Memory B cell (primary cell): ENCODE measurements at regions not wholly inside any gene's neighbourhood (a gene's known extent, or its start where the extent isn't known, plus 50 kb on each side); places are given as distances from the start of the nearest gene placed in this dataset.

Source experiments
- ATAC-seq: fragments of 150-1000 bp; cut with Tn5 transposase; 2 replicates; pipeline ENCODE4 v1.10.0; 2021; ENCODE audit warnings: low read depth, mild to moderate bottlenecking, moderate library complexity
- DNase-seq, 2 donors: peaks; one replicate each; pipeline ENCODE4 v3.0.0; 2022; ENCODE audit warnings: low spot score in 2 of 2
- H3K27ac Mint-ChIP-seq: one replicate; pipeline ENCODE4 v1.8.0; 2022; ENCODE audit warnings: mild to moderate bottlenecking, moderate library complexity, mixed read lengths
- H3K27me3 Mint-ChIP-seq: one replicate; pipeline ENCODE4 v1.8.0; 2022; ENCODE audit warnings: mixed read lengths
- H3K36me3 Mint-ChIP-seq: one replicate; pipeline ENCODE4 v1.8.0; 2022; ENCODE audit warnings: mild to moderate bottlenecking, mixed read lengths
- H3K4me1 Mint-ChIP-seq: one replicate; pipeline ENCODE4 v1.8.0; 2022; ENCODE audit warnings: mixed read lengths
- H3K4me3 Mint-ChIP-seq: one replicate; pipeline ENCODE4 v1.8.0; 2022; ENCODE audit warnings: mild to moderate bottlenecking, moderate library complexity, mixed read lengths
- H3K9me3 Mint-ChIP-seq: one replicate; pipeline ENCODE4 v1.8.0; 2022; ENCODE audit warnings: mixed read lengths

GRCh38 chr5:82356808-82357671 lies 78.9 kb upstream of the RPS23 start:
- Mint-ChIP-seq H3K4me3 (no peak overlapping the region), H3K36me3 (no peaks in the 10 kb centered on the region), H3K4me1 (peaks cover 3% of the 10 kb centered on the region), H3K27ac (no peak overlapping the region), H3K27me3 (no peaks in the 10 kb centered on the region), H3K9me3 (no peaks in the 10 kb centered on the region)
- no peak for ATAC-seq
- DNase-seq = no peak

DNA sequence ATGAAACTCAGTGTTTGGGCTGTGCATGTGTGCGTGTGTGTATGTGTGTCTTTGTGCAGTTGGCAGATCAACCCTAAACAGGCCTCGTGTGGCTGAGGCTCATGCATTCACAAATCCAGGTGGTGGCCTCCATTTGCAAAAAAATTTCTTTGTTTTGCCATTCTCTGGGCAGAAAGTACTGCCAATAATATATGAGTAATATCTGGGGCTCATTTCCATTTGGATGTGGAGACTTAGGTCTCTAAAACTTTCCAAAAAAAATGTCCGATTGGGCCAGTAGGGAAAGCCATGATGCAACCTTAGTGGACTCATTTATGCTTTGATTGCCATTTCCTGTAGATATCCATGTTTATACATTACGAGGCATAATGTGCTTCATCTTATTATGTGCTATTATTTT lies 77.9 kb upstream of the RPS23 start:
- ATAC-seq = no peak
- H3K27ac Mint-ChIP-seq = no peak overlapping the region

DNA sequence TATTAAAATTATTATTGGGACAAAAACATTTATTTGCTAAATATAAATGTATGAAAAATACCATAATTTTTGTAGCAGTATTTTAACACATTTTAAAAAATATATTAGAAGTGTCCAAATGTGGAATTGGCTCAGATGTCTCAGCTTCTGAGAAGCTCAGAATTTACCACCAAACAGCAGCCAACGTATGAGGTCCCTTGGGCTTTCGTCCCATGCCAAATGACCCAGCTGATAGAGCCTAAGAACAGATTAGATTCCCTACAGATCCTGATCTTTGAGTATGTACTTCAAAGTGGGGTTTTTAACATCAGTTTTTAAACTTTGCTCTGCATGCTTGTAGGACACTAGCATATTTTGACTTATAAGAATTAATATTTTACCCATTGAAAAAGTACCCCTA lies 77.3 kb upstream of the RPS23 start:
- H3K4me1 Mint-ChIP-seq = peaks cover 6% of the 10 kb centered on the region
- no peak for DNase-seq
- no peak overlapping the region for H3K4me3 Mint-ChIP-seq
- no peak overlapping the region for H3K27ac Mint-ChIP-seq
- no peaks in the 10 kb centered on the region for H3K9me3 Mint-ChIP-seq
- H3K27me3 Mint-ChIP-seq = no peaks in the 10 kb centered on the region
- H3K36me3 Mint-ChIP-seq = no peaks in the 10 kb centered on the region
- ATAC-seq = no peak

More for the DNA sequence above, 77.9 kb upstream of the RPS23 start:
- no peak for DNase-seq
- Mint-ChIP-seq H3K36me3 (no peaks in the 10 kb centered on the region), H3K4me1 (peaks cover 6% of the 10 kb centered on the region), H3K9me3 (no peaks in the 10 kb centered on the region), H3K27me3 (no peaks in the 10 kb centered on the region), H3K4me3 (no peak overlapping the region)

- no peak overlapping the region for H3K27ac Mint-ChIP-seq
- no peak for DNase-seq
- no peaks in the 10 kb centered on the region for H3K9me3 Mint-ChIP-seq
- H3K4me3 Mint-ChIP-seq = no peak overlapping the region
- peaks cover 6% of the 10 kb centered on the region for H3K4me1 Mint-ChIP-seq
- no peaks in the 10 kb centered on the region for H3K36me3 Mint-ChIP-seq
- no peaks in the 10 kb centered on the region for H3K27me3 Mint-ChIP-seq
- ATAC-seq = no peak
These were observed 76.9 kb upstream of the RPS23 start for GRCh38 chr5:82355053-82355452.

- H3K27ac Mint-ChIP-seq = no peak overlapping the region
- H3K27me3 Mint-ChIP-seq = no peaks in the 10 kb centered on the region
- H3K9me3 Mint-ChIP-seq = no peaks in the 10 kb centered on the region
- ATAC-seq = no peak
- no peak for DNase-seq
- H3K4me1 Mint-ChIP-seq = peaks cover 6% of the 10 kb centered on the region
- H3K36me3 Mint-ChIP-seq = no peaks in the 10 kb centered on the region
- H3K4me3 Mint-ChIP-seq = no peak overlapping the region
These were observed 76.4 kb upstream of the RPS23 start for GRCh38 chr5:82354543-82354942.

- no peak overlapping the region for H3K27ac Mint-ChIP-seq
- no peaks in the 10 kb centered on the region for H3K27me3 Mint-ChIP-seq
- no peaks in the 10 kb centered on the region for H3K9me3 Mint-ChIP-seq
- no peak for ATAC-seq
- H3K4me3 Mint-ChIP-seq = no peak overlapping the region
- no peak for DNase-seq
- peaks cover 6% of the 10 kb centered on the region for H3K4me1 Mint-ChIP-seq
- H3K36me3 Mint-ChIP-seq = no peaks in the 10 kb centered on the region
These were observed 75.4 kb upstream of the RPS23 start for GRCh38 chr5:82353522-82353921.

DNA sequence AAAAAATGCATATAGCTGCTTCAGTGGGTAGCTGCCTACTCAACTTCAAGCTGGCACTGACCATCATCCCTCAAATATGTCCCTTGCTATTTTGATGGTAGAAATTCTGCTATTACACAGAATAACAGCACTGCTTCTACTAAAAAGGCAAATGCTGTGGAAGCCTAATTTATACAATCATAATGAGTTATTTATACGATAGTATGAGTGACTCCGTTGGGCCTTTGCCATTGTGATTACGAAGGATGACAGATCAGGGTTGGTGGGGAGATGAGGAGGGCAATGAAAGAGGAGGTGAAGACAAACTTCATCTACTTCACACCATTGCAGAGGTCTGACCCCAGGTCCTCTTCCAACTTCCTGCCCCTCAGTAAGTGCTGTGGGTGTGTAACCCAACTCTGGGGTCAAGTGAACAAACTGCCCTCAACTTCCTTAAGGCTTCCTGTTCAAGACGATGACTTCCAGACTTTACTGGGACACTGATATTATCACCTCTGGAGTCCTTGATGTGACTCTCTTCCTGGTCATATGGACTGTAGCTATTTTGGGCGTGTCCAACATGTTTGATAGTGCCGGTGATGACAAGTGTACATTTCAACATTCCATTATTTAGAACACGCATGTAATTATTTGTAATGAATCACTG lies 74.1 kb upstream of the RPS23 start:
- Mint-ChIP-seq H3K9me3 (no peaks in the 10 kb centered on the region), H3K27me3 (no peaks in the 10 kb centered on the region), H3K27ac (no peak overlapping the region), H3K4me3 (no peak overlapping the region), H3K36me3 (no peaks in the 10 kb centered on the region), H3K4me1 (peaks cover 5% of the 10 kb centered on the region)
- DNase-seq (no peak), ATAC-seq (no peak)

DNA sequence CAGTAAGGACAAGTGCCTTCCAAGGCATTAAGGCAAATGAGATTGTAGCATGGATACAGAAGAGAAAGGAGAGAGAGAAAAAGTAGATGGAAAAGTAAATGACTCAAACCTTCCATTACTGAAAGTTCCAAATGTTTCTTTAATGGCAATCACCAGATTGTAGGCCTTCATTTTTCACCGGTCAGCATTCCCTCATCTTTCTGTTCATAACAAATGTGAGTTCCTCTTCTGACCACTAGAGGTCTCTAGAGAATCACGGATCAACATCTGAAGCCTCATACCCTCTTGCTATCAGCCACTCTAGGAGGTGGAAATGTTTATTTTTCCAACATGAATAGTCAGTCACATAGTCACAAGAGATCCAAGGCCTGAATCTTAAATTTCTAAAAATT lies 73.6 kb upstream of the RPS23 start:
- DNase-seq = peak in 1 of 2 donors; percentile 15
- Mint-ChIP-seq H3K27me3 (no peaks in the 10 kb centered on the region), H3K27ac (no peak overlapping the region), H3K9me3 (no peaks in the 10 kb centered on the region), H3K4me3 (no peak overlapping the region), H3K36me3 (no peaks in the 10 kb centered on the region), H3K4me1 (peaks cover 3% of the 10 kb centered on the region)
- ATAC-seq = peak; percentile 58

- no peak overlapping the region for H3K4me3 Mint-ChIP-seq
- no peaks in the 10 kb centered on the region for H3K9me3 Mint-ChIP-seq
- no peak for ATAC-seq
- H3K27ac Mint-ChIP-seq = no peak overlapping the region
- DNase-seq = no peak
- H3K27me3 Mint-ChIP-seq = no peaks in the 10 kb centered on the region
- peaks cover 3% of the 10 kb centered on the region for H3K4me1 Mint-ChIP-seq
- no peaks in the 10 kb centered on the region for H3K36me3 Mint-ChIP-seq
These were observed 73.1 kb upstream of the RPS23 start for GRCh38 chr5:82351297-82351696.

DNA sequence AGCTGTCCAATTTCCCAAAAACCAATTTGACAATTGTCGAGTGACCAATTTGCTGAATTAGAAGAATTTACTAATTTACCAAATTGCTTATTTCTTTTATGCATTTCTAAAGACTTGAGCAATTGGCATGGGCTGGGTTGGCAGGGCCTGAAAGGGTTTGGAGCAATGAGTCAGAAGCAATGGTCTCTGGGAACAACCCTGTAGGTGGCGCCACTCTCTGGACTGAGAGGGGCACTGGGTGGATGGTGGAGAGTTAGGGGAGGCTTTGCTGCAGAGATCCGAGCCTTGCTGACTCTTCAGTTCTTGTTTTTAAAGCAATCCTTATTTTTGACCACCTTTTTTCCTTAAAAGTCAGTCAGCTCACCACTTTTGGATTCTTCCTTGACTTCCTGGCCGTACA lies 71.5 kb upstream of the RPS23 start:
- peaks cover 3% of the 10 kb centered on the region for H3K4me1 Mint-ChIP-seq
- DNase-seq = no peak

GRCh38 chr5:82348784-82349425 lies 70.8 kb upstream of the RPS23 start:
- ATAC-seq = no peak
- Mint-ChIP-seq H3K36me3 (no peaks in the 10 kb centered on the region), H3K27ac (no peak overlapping the region), H3K4me3 (no peak overlapping the region), H3K27me3 (peaks cover 2% of the 10 kb centered on the region), H3K9me3 (no peaks in the 10 kb centered on the region), H3K4me1 (peaks cover 3% of the 10 kb centered on the region)
- DNase-seq = no peak

More for the DNA sequence above, 71.5 kb upstream of the RPS23 start:
- Mint-ChIP-seq H3K27me3 (peaks cover 1% of the 10 kb centered on the region), H3K36me3 (no peaks in the 10 kb centered on the region), H3K4me3 (no peak overlapping the region), H3K27ac (no peak overlapping the region), H3K9me3 (no peaks in the 10 kb centered on the region)
- no peak for ATAC-seq

GRCh38 chr5:82347201-82347865 lies 69.2 kb upstream of the RPS23 start:
- H3K36me3 Mint-ChIP-seq = no peaks in the 10 kb centered on the region
- peaks cover 3% of the 10 kb centered on the region for H3K27me3 Mint-ChIP-seq
- no peaks in the 10 kb centered on the region for H3K9me3 Mint-ChIP-seq
- ATAC-seq (no peak), DNase-seq (no peak)
- H3K4me3 Mint-ChIP-seq = no peak overlapping the region
- peaks cover 3% of the 10 kb centered on the region for H3K4me1 Mint-ChIP-seq
- no peak overlapping the region for H3K27ac Mint-ChIP-seq

DNA sequence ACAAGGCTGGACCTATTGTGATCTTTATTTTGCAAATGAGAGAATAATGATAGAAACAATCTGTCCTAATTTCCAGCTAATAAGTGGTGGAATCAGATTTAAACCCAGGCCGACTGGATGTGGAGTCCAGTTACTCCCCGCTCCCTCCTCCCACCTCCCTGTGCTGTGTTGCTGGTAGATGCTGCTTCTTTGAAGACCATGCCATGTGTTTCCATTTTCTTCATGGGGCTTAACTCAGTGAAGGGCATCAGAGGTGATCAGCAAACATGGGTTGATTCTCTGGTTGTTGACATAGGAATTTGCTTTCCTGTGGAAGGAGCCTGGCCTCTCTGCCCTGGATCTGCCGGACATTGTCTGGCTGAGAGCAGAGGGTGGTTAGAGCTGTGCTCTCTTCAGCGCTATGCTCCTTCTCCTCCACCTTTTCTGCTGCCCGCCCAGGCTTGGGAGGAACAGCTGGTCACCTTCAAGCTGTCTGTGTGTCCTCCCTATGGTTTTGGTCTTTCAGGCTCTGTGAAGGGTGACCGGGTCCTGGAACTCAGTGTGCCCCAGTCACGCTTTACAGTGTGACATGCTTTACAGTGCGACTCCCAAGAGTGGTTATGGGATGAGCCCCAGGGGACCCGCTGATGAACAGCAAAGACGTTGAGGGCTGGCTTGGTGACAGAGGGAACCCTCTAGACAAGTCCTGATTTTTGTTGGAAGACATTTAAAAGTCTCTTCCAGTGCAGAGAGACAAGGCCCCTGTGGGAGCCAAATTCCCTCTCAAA lies 68.4 kb upstream of the RPS23 start:
- Mint-ChIP-seq H3K4me1 (peaks cover 2% of the 10 kb centered on the region), H3K27ac (no peak overlapping the region)
- ATAC-seq = no peak

More for the DNA sequence above, 68.4 kb upstream of the RPS23 start:
- peaks cover 3% of the 10 kb centered on the region for H3K27me3 Mint-ChIP-seq
- no peaks in the 10 kb centered on the region for H3K36me3 Mint-ChIP-seq
- no peak for DNase-seq
- no peaks in the 10 kb centered on the region for H3K9me3 Mint-ChIP-seq
- no peak overlapping the region for H3K4me3 Mint-ChIP-seq
